ENCODE measurements at regions not wholly inside any gene's neighbourhood (a gene's known extent, or its start where the extent isn't known, plus 50 kb on each side); places are given as distances from the start of the nearest gene placed in this dataset.
"Not testable (repeated sequence)": the region's sequence is repeated elsewhere in the genome, so short reads cannot be mapped to it uniquely, and the experiment has no call there.

DNA sequence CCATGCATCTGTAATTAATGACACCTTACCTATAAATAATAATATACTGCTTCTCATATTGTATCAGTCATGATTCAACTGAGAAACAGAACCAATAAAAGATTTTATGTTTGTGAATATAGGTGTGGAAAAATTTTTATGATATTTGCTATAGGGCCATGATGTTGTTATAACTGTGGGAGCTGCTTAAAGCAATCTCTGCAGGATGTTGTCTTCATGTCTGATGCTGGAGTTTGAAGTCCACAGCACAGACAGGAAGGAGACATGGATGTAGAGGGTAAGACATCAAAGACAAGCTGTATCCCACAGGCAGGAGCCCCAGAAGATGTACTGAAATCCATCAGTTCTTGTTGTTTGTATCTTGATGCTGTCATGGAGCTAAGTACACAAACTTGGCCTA, 366.7 kb upstream of the ANKRD20A1 start:
- not testable (repeated sequence) for TF ChIP-seq EZH2 (IDR thresholded peaks at IDR 0.05; ENCODE audit: borderline replicate concordance, low read depth, low read length, poor library complexity, severe bottlenecking)
- TF ChIP-seq, protein P1, sequence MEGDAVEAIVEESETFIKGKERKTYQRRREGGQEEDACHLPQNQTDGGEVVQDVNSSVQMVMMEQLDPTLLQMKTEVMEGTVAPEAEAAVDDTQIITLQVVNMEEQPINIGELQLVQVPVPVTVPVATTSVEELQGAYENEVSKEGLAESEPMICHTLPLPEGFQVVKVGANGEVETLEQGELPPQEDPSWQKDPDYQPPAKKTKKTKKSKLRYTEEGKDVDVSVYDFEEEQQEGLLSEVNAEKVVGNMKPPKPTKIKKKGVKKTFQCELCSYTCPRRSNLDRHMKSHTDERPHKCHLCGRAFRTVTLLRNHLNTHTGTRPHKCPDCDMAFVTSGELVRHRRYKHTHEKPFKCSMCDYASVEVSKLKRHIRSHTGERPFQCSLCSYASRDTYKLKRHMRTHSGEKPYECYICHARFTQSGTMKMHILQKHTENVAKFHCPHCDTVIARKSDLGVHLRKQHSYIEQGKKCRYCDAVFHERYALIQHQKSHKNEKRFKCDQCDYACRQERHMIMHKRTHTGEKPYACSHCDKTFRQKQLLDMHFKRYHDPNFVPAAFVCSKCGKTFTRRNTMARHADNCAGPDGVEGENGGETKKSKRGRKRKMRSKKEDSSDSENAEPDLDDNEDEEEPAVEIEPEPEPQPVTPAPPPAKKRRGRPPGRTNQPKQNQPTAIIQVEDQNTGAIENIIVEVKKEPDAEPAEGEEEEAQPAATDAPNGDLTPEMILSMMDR (conservative IDR thresholded peaks at IDR 0.05; ENCODE audit: low read depth, low read length): not testable (repeated sequence)

Measured in A673 (cell line).